Omental fat pad (tissue), 3 donors: ENCODE measurements at regions not wholly inside any gene's neighbourhood (a gene's known extent, or its start where the extent isn't known, plus 50 kb on each side); places are given as distances from the start of the nearest gene placed in this dataset.

ENCODE experiments used
- ATAC-seq: fragments of 150-250 bp; one replicate; pipeline ENCODE4 v1.9.1; 2016; ENCODE audit warnings: mild to moderate bottlenecking, moderate library complexity; ENCODE audit not compliant: low FRiP score
- DNase-seq: peaks from one replicate; pipeline ENCODE4 v3.0.0-alpha.2; 2019; ENCODE audit warnings: low spot score
- TF ChIP-seq, protein P1 (sequence below), 3 donors: fragments of 450-650 bp; IDR thresholded peaks; one replicate each; pipeline ENCODE4 v1.5.1; 2016 to 2017; ENCODE audit warnings: antibody characterized with exemption in 3 of 3, mild to moderate bottlenecking in 3 of 3, moderate library complexity in 2 of 3

DNA sequence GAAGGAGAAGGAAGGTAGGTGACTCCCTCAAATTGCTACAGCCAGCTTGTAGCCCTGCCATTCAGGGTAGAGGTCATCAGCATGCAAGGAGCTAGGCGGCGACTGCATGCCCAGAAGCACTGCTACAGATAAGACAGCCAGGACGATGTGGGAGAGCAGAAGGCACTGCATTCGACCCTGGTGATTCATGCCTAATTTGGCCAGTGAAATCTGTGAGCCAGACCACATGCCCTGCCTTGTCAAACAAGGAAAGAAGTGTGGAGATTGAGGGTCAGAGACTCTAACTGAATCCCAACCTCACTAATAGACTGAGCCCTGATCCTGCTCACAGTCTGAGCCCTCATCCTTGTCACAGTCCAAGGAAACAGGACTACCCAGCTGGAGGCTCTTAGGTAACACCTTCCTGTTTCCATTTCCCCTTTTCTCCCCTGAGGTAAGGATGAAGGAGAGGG lies 86.6 kb downstream of the LINGO1 start:
- TF ChIP-seq, protein P1, sequence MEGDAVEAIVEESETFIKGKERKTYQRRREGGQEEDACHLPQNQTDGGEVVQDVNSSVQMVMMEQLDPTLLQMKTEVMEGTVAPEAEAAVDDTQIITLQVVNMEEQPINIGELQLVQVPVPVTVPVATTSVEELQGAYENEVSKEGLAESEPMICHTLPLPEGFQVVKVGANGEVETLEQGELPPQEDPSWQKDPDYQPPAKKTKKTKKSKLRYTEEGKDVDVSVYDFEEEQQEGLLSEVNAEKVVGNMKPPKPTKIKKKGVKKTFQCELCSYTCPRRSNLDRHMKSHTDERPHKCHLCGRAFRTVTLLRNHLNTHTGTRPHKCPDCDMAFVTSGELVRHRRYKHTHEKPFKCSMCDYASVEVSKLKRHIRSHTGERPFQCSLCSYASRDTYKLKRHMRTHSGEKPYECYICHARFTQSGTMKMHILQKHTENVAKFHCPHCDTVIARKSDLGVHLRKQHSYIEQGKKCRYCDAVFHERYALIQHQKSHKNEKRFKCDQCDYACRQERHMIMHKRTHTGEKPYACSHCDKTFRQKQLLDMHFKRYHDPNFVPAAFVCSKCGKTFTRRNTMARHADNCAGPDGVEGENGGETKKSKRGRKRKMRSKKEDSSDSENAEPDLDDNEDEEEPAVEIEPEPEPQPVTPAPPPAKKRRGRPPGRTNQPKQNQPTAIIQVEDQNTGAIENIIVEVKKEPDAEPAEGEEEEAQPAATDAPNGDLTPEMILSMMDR (IDR thresholded peaks at IDR 0.05) = no peak
- peak; percentile 42 for ATAC-seq
- DNase-seq = no peak

DNA sequence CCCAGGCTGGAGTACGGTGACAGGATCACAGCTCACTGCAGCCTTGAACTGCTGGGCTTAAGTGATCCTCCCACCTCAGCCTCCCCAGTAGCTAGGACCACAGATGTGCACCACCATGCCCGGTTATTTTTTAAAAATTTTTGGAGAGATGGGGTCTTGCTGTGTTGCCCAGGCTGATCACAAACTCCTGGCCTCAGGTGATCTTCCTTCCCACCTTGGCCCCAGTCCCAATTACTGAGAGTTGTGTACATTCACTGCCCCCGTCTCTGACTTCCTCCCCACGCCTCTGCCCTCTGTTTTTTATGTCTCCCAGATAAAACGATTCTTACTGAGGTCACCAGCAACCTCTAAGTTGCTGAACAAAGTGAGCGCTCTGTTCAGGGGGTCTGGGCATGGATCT lies 87.7 kb downstream of the LINGO1 start:
- DNase-seq (no peak), ATAC-seq (no peak)
- TF ChIP-seq, protein P1 (IDR thresholded peaks at IDR 0.05) = no peak

DNA sequence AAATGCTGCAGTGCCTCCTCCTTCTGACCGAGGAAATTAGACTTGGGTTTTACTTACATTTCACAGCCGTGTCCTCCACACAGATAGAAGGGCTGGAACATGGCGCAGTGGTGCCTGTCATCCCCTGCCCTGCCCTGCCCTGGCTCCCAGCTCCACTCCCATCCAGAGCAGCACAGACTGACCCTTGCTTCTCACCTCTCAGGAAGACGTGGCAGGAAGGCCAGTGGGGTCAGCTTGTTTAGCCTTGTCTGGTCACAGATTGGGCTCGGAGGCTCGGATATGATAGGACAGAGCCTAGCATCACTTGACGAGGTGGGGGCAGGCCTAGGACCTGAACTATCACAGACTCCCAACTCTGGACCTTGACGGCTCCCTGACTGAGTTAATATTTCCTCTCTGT lies 88.5 kb downstream of the LINGO1 start:
- DNase-seq = no peak
- TF ChIP-seq, protein P1 (IDR thresholded peaks at IDR 0.05) = no peak
- ATAC-seq = no peak

GRCh38 chr15:77543159-77543882 lies 89.4 kb downstream of the LINGO1 start:
- DNase-seq (peak; percentile 50), ATAC-seq (peak; percentile 79)
- TF ChIP-seq, protein P1 (IDR thresholded peaks at IDR 0.05) = peak in 2 of 3 donors; percentile 18 to 93

DNA sequence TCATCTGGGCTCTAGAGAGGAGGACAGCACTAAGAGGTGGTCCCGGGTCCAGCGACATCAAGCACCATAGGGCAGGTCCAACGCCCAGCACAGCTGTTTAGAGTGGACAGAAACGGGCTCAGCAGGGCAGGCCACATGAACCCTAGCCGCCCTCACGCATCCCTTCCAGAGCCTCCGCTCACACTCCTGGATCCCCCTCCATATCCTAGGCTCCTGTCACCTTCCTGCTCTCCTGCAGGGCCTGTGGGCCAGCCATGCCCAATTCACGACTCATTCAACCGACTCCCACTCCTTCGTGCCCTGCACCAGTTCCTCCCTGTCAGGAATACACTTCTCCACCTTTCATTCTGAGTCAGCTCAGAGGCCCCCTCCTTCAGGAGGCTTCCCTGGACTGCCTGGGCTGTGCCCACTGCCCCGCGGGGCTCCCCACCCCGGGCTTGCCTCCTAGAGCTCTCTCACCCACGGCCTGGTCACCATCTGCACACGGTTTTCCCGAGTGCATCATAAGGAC lies 90.2 kb downstream of the LINGO1 start:
- TF ChIP-seq, protein P1 (IDR thresholded peaks at IDR 0.05) = no peak
- no peak for ATAC-seq
- DNase-seq = no peak

DNA sequence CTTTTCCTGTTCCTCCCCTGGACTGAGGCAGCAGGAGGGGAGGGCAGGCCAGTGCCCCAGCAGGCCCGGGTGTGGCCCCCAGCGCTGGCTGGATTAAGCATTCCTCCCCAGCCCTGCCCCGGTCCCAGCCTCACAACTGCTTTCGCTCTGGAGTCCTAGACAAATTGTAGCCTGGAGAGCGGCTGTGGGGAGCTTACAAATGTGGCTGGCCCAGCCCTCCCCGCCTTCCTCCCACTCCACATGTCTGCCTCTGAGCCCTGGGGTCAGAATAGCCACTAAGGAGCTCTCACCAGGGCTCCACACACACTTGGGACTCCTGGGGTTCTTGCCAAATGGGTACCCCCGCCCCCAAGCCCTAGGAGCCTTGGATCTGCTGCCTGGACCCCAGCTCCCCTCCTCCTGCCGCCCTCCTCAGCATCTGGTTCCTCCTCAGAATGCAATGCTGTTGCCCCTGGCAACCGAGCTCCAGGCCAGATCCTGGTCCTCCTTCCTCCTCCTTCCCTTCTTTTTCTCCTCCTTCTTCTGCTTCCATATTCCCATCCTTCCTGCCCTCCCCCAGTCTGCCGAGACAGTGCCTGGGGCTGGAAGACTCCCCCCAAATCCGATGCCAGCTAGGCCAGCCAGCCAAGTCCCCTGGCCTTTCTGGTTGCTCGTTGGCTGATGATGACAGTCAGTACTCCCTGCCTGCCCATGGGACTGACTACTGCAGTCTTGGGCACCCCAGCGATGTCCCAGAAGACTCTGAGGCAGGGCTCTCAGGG lies 91.1 kb downstream of the LINGO1 start:
- TF ChIP-seq, protein P1 (IDR thresholded peaks at IDR 0.05) = no peak
- DNase-seq = no peak
- ATAC-seq = no peak
